Adrenal gland (tissue), 9 donors: ENCODE measurements at regions not wholly inside any gene's neighbourhood (a gene's known extent, or its start where the extent isn't known, plus 50 kb on each side); places are given as distances from the start of the nearest gene placed in this dataset.
"Not testable (repeated sequence)": the region's sequence is repeated elsewhere in the genome, so short reads cannot be mapped to it uniquely, and the experiment has no call there.

Source experiments
- DNase-seq, 7 donors: peaks; one replicate each; pipeline ENCODE4 v3.0.0-alpha.2; 2019 to 2020
- H3K27ac ChIP-seq, 5 donors: fragments of 200-600 bp; sonication (generic) in 4 of 5; 1 replicate in 3 of 5; 2 replicates in 2 of 5; pipeline versions ENCODE4 v1.5.1 to v1.8.0; 2016 to 2020; ENCODE audit warnings: mild to moderate bottlenecking in 1 of 5
- H3K27me3 ChIP-seq: fragments of 200-600 bp; 2 replicates; pipeline ENCODE4 v1.8.0; 2021
- H3K36me3 ChIP-seq, 2 donors: fragments of 200-600 bp; replicated peaks in 1 of 2; 1 replicate in 1 of 2; 2 replicates in 1 of 2; pipeline versions ENCODE4 v1.5.1 to v1.8.0; 2018 to 2022
- H3K4me1 ChIP-seq, 2 donors: fragments of 200-600 bp; replicated peaks in 1 of 2; 1 replicate in 1 of 2; 2 replicates in 1 of 2; pipeline versions ENCODE4 v1.5.1 to v1.8.0; 2018 to 2021
- H3K4me3 ChIP-seq, 4 donors: fragments of 200-600 bp; sonication (generic) in 3 of 4; one replicate each; pipeline ENCODE4 v1.5.1; 2016 to 2018
- H3K9me3 ChIP-seq, 3 donors: fragments of 200-600 bp; sonication (generic) in 1 of 3; replicated peaks in 1 of 3; 1 replicate in 2 of 3; 2 replicates in 1 of 3; pipeline versions ENCODE4 v1.5.1 to v1.8.0; 2016 to 2021
- CTCF ChIP-seq, 6 experiments: fragments of 450-650 bp in 4 of 6; fragments of 200-600 bp in 2 of 6; sonication (generic) in 1 of 6; IDR thresholded peaks; 1 replicate in 5 of 6; 2 replicates in 1 of 6; pipeline versions ENCODE4 v1.5.1 to v1.8.0; 2016 to 2021; ENCODE audit warnings: antibody characterized with exemption in 6 of 6, mild to moderate bottlenecking in 2 of 6, moderate library complexity in 1 of 6
- POLR2A ChIP-seq, 2 donors: fragments of 450-650 bp; IDR thresholded peaks; one replicate each; pipeline ENCODE4 v1.6.1; 2017; ENCODE audit warnings: antibody characterized with exemption in 2 of 2, mild to moderate bottlenecking in 2 of 2, moderate library complexity in 1 of 2
- WGBS, 4 donors: extraction: QIAGEN DNeasy Blood & Tissue Kit in 2 of 4; methylation state at CpG; one replicate each; pipeline versions ENCODE4 v1.1.5 to v1.1.7; 2013 to 2017; 5-methylcytosine and 5-hydroxymethylcytosine counted together
- intact Hi-C, 2 donors: fragments of 100-400 bp; cut with DNase I; formaldehyde crosslinking; loops; one replicate each; pipeline versions ENCODE4 v1.14.1 to v1.15.0; 2022 to 2023
- donor health status: healthy with polysubstance abuse.
- donor health status: Bipolar disorder and iron deficiency.
- donor health status: DM: yes; HTN: yes; CAD: no.
- donor health status: DM: no; HTN: no; CAD: no.
- donor health status: DM: no; HTN: no; CAD: no.

- Histone ChIP-seq H3K4me3 (no peak overlapping the region), H3K9me3 (no peaks in the 10 kb centered on the region), H3K4me1 (no peaks in the 10 kb centered on the region), H3K27me3 (no peaks in the 10 kb centered on the region), H3K27ac (no peak overlapping the region), H3K36me3 (no peaks in the 10 kb centered on the region)
- no peak for DNase-seq
- TF ChIP-seq CTCF (IDR thresholded peaks at IDR 0.05) (no peak), POLR2A (IDR thresholded peaks at IDR 0.05) (no peak)
- intact Hi-C loops, result no loop called here
Measured at GRCh38 chr6:19395316-19395715, 441.9 kb upstream of the ID4 start.

- 73 to 81% (median 79%) methylated on average over 7 of the region's 7 CpGs for WGBS, 4 donors
- H3K4me3 ChIP-seq, result no peak overlapping the region
- intact Hi-C loops, result no loop called here
- no peaks in the 10 kb centered on the region for H3K36me3 ChIP-seq
- no peak for DNase-seq
- H3K4me1 ChIP-seq, result no peaks in the 10 kb centered on the region
- no peaks in the 10 kb centered on the region for H3K27me3 ChIP-seq
- TF ChIP-seq CTCF (IDR thresholded peaks at IDR 0.05) (no peak), POLR2A (IDR thresholded peaks at IDR 0.05) (no peak)
- H3K27ac ChIP-seq, result no peak overlapping the region
- peaks cover 0 to under 1% (median 0%) of the 10 kb centered on the region in 3 donors for H3K9me3 ChIP-seq
Measured at GRCh38 chr6:19399406-19399805, 437.8 kb upstream of the ID4 start.

- H3K4me1 ChIP-seq, H3K27me3 ChIP-seq, H3K27ac ChIP-seq, H3K36me3 ChIP-seq, DNase-seq, intact Hi-C loops, H3K9me3 ChIP-seq, H3K4me3 ChIP-seq: not testable (repeated sequence)
- 65 to 78% (median 70%) methylated on average over 3 of the region's 3 CpGs for WGBS, 4 donors
Measured at GRCh38 chr6:19404884-19405283, 432.3 kb upstream of the ID4 start.

DNA sequence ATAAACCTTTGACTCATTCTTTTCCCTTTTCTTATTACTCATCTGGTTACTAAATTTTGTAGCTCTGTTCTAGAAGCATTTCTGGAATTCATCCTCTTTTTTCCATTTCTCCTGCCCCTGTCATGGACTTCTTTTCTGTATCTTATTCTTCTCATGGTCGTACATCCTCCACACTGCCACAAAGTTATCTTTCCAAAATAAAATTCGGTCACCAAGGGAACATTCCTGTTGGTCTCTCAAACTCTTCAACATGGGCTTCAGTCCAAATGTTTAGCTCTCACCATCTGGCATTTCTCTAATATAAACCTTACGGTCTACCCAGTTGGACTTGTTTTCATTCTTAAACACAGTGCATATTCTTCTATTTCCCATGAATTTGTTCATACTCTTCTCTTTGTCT, 428.8 kb upstream of the ID4 start:
- no peaks in the 10 kb centered on the region for H3K36me3 ChIP-seq
- no peak overlapping the region for H3K27ac ChIP-seq
- DNase-seq, result no peak
- no peak overlapping the region for H3K4me3 ChIP-seq
- intact Hi-C loops, result no loop called here
- H3K9me3 ChIP-seq, result peaks cover 0 to 8% (median 4%) of the 10 kb centered on the region in 3 donors
- no peaks in the 10 kb centered on the region for H3K27me3 ChIP-seq
- H3K4me1 ChIP-seq, result no peaks in the 10 kb centered on the region
- TF ChIP-seq POLR2A (IDR thresholded peaks at IDR 0.05), result no peak
- no peak for TF ChIP-seq CTCF (IDR thresholded peaks at IDR 0.05)
- WGBS, 4 donors, result 56 to 67% (median 62%) methylated on average over 3 of the region's 3 CpGs

DNA sequence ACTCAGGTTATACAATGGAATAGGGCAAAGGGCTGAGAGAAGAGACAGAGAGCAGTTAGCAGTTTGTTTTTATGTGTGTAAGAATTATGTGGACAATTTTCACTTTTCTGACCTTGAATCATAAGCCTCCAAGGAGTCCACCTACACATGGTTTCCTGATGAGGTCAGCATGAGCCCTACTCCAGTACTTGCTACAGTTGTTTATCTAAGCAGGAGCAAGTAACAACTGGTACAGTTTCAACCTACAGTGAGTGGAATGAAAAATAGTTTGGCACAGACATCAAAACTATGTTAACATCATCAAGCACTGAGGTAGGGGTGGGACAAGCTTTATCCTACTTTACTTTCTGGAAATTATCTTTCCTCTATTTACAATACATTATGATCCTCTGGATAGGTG, 426.7 kb upstream of the ID4 start:
- no peak for DNase-seq
- no peaks in the 10 kb centered on the region for H3K4me1 ChIP-seq
- intact Hi-C loops, result no loop called here
- no peaks in the 10 kb centered on the region for H3K9me3 ChIP-seq
- H3K36me3 ChIP-seq, result no peaks in the 10 kb centered on the region
- TF ChIP-seq CTCF (IDR thresholded peaks at IDR 0.05) (no peak), POLR2A (IDR thresholded peaks at IDR 0.05) (no peak)
- H3K27ac ChIP-seq, result no peak overlapping the region
- H3K27me3 ChIP-seq, result no peaks in the 10 kb centered on the region
- H3K4me3 ChIP-seq, result no peak overlapping the region
